HUES48 (cell line): ENCODE measurements at regions not wholly inside any gene's neighbourhood (a gene's known extent, or its start where the extent isn't known, plus 50 kb on each side); places are given as distances from the start of the nearest gene placed in this dataset.

Source experiments
- H3K27ac ChIP-seq: one replicate; pipeline ENCODE4 v1.7.0; 2013; ENCODE audit warnings: low read depth, low read length, inconsistent platforms
- H3K27me3 ChIP-seq: 2 replicates; pipeline ENCODE4 v1.6.1; 2013; ENCODE audit warnings: mild to moderate bottlenecking, low read length; ENCODE audit not compliant: control insufficient read depth, insufficient read depth
- H3K36me3 ChIP-seq: 2 replicates; pipeline ENCODE4 v1.6.1; 2013; ENCODE audit warnings: low read length; ENCODE audit not compliant: control insufficient read depth, insufficient read depth
- H3K4me1 ChIP-seq: 2 replicates; pipeline ENCODE4 v1.6.1; 2013; ENCODE audit warnings: mild to moderate bottlenecking, low read length; ENCODE audit not compliant: control insufficient read depth, insufficient read depth
- H3K4me3 ChIP-seq: 2 replicates; pipeline ENCODE4 v1.5.1; 2013; ENCODE audit warnings: mild to moderate bottlenecking, low read depth, low read length
- H3K9ac ChIP-seq: 2 replicates; pipeline ENCODE4 v1.6.1; 2013; ENCODE audit warnings: mild to moderate bottlenecking, low read depth, low read length, moderate library complexity
- H3K9me3 ChIP-seq: 2 replicates; pipeline ENCODE4 v1.6.1; 2013; ENCODE audit warnings: low read length; ENCODE audit not compliant: control insufficient read depth, insufficient read depth

DNA sequence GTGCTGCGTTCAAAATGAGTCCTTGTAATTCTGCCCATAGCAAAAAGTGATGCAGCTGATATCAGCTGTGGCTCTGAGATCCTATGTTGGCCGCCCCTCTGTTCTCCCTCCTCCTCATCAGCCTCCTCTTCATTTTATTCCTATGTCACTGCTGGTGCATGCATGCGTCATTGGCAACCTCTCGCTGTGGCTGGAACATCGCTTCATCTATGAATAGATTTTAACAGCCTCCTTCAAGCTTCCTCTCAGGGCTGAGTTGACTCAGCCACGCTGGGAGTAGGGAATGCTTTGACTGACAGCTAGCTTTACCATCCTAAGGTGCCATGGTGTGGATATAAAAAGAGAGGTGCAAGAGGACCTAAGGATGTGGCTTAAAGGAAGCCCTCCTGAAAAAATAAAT is 303.5 kb downstream of the PLK2 start:
- Histone ChIP-seq H3K4me1 (no peaks in the 10 kb centered on the region), H3K9ac (no peak overlapping the region), H3K9me3 (no peaks in the 10 kb centered on the region), H3K27me3 (no peaks in the 10 kb centered on the region), H3K4me3 (no peak overlapping the region), H3K27ac (no peak overlapping the region), H3K36me3 (no peaks in the 10 kb centered on the region)

DNA sequence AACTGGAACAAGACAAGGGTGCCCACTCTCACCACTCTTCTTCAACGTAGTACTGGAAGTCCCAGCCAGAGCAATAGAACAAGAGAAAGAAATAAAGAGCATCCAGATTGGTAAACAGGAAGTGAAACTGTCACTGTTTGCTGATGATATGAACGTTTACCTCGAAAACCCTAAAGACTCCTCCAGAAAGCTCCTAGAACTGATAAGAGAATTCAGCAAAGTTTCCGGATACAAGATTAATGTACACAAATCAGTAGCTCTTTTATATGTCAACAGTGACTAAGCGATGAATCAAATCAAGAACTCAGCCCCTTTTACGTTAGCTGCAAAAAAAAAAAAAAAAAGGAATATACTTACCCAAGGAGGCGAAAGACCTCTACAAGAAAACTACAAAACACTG is 306.6 kb downstream of the PLK2 start:
- Histone ChIP-seq H3K4me1 (no peaks in the 10 kb centered on the region), H3K27me3 (no peaks in the 10 kb centered on the region), H3K36me3 (no peaks in the 10 kb centered on the region), H3K4me3 (no peak overlapping the region), H3K9me3 (no peaks in the 10 kb centered on the region), H3K27ac (no peak overlapping the region), H3K9ac (no peak overlapping the region)

DNA sequence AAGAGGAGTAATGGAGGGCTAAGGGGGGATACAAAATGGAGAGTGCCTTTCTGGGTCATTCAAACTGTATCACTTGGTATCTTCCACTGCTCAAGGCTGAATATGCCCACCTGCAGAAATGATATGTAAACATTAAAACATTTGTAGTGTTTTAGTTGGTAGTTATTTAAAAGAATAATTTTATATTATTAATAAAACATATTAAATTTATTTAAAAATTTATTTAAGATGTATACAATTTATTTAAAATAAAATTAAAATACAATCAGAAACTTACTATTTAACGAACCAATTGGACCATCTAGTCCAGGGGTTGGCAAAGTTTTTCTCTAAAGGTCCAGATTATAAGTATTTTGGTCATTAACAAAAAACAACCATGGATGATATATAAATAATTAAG is 308.5 kb downstream of the PLK2 start:
- no peaks in the 10 kb centered on the region for H3K27me3 ChIP-seq
- no peaks in the 10 kb centered on the region for H3K4me1 ChIP-seq
- H3K4me3 ChIP-seq = no peak overlapping the region

DNA sequence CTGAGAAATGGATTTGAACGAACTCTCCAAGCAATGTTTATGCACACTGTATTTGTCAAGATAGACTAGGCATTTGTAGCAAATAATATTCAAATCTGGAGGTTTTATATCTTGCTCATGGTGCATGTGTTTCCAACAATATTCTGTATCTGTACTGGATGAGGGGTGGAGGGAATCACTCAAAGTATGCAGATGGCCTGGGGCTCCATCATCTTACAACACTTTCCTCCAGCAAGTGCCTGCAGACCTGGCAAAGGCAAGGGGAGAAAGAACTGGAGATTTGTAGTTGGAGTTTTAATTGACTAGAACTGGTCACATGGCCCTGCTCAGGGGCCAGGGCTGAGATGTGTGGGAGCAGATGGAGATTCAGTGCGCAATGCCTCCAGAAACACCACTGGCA is 309.0 kb downstream of the PLK2 start:
- Histone ChIP-seq H3K36me3 (no peaks in the 10 kb centered on the region), H3K27ac (no peak overlapping the region), H3K4me3 (no peak overlapping the region), H3K4me1 (no peaks in the 10 kb centered on the region), H3K27me3 (no peaks in the 10 kb centered on the region), H3K9ac (no peak overlapping the region), H3K9me3 (no peaks in the 10 kb centered on the region)

More for the DNA sequence above, 308.5 kb downstream of the PLK2 start:
- Histone ChIP-seq H3K9ac (no peak overlapping the region), H3K27ac (no peak overlapping the region), H3K36me3 (no peaks in the 10 kb centered on the region), H3K9me3 (no peaks in the 10 kb centered on the region)

DNA sequence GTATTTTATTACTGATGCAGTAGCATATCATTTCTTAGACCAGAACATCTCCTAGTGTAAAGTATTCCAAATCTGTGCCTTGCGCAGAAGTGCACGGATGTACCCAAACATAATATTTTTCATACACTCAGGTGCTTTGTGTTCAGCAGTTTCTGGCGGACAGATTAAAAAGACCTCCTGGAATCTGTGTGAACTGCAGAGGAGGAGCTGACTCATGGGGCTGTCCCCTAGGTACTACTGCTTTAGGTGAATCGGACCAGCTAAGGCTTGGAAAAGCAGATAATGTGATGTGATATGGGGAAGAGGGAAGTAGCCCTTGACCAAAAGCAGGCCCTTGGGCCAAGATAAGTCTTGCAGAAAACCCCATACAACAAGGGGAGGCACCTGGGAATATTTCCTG is 310.1 kb downstream of the PLK2 start:
- H3K9ac ChIP-seq = no peak overlapping the region
- H3K27me3 ChIP-seq = no peaks in the 10 kb centered on the region
- no peak overlapping the region for H3K4me3 ChIP-seq
- no peaks in the 10 kb centered on the region for H3K36me3 ChIP-seq
- no peak overlapping the region for H3K27ac ChIP-seq
- H3K4me1 ChIP-seq = no peaks in the 10 kb centered on the region
- H3K9me3 ChIP-seq = no peaks in the 10 kb centered on the region

DNA sequence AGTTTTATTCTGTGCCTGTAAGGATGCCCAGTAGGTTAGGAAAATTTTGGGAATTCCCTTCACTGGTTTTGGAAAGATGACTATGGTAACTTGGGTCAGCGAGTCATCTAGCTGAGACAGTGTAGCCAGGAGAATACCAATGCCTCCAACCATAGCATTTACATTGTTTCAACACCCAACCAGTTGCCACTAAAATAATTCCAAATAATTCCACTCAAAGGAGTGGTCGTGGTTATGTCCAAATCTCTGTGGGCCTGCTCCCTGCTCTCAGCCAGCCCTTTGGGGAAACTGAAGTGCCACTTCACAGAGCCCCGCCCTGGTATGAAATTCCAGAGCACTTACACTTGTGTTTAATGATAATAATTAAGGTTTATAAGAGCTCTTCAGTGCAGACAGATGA is 310.5 kb downstream of the PLK2 start:
- no peak overlapping the region for H3K27ac ChIP-seq
- H3K9me3 ChIP-seq = no peaks in the 10 kb centered on the region
- no peaks in the 10 kb centered on the region for H3K36me3 ChIP-seq
- no peaks in the 10 kb centered on the region for H3K27me3 ChIP-seq
- H3K9ac ChIP-seq = no peak overlapping the region
- no peak overlapping the region for H3K4me3 ChIP-seq
- no peaks in the 10 kb centered on the region for H3K4me1 ChIP-seq

DNA sequence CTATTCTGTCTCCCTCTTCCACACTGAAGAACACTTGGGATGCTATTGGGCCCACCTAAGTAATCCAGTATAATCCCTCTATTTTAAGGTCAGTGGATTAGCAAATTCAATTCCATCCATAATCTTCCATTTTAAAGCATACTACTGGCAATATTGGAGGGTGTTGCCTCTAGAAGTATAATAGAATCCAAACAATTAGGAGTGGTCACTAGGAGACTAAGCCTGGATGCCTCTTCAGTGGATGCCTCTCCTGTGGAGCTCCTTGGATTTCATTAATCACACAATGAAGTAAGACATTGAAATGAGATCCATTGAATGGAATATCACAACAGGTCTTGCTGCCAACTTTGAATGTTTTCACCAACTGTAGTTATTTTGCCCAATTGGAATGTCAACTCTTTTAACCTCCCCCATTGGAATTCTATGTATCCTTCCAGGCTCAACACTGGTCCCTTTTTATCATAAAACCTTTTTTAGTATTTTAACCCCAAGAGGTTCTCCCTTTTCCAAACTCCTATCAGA is 311.6 kb downstream of the PLK2 start:
- no peaks in the 10 kb centered on the region for H3K4me1 ChIP-seq

DNA sequence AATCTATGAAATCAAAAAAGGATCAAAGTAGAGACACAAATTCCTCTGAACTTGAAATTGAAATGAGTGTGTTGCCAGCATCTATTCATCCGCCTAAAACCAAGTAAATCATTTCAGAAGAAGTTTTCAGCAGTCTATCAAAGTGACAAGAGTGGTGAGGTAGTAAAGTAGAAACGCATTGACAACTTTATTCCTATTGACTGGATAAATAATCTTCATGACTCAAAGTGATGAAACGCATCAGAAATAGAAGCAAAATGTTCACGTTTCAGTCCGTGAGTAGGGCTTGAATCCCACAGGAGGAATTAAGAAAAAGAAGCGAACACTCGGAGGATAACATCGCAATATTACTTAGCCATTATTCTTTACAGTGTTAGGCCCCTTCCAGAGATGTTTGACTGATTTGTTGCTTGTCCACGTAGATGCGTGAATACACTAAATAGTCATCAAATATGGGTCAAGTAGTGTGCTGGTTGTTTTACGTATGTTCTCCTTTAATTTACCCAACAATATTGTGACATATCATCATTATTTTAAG is 314.4 kb downstream of the PLK2 start:
- no peak overlapping the region for H3K27ac ChIP-seq
- no peaks in the 10 kb centered on the region for H3K36me3 ChIP-seq

More for the DNA sequence above, 311.6 kb downstream of the PLK2 start:
- Histone ChIP-seq H3K9me3 (no peaks in the 10 kb centered on the region), H3K27ac (no peak overlapping the region), H3K9ac (no peak overlapping the region), H3K27me3 (no peaks in the 10 kb centered on the region), H3K36me3 (no peaks in the 10 kb centered on the region), H3K4me3 (no peak overlapping the region)

DNA sequence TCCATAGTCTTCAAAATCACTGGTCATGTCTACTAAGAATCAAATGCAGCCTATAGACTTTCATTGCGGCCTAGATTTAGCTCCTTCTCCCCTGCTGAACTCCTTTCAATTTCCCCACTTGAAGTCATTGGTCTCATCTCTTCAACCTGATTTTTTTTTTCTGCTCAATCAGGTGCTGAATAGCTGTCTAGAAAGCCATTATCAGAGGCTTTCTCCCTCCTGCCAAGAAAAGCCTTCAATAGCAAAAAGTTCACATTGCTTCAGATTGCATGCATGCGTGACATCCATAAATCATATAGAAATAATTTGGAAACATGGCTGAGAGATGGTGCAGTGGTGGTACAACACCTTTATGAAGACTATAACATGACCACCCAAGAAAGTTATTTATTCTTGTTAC is 316.2 kb downstream of the PLK2 start:
- Histone ChIP-seq H3K27ac (no peak overlapping the region), H3K9me3 (no peaks in the 10 kb centered on the region), H3K4me3 (no peak overlapping the region), H3K27me3 (no peaks in the 10 kb centered on the region), H3K9ac (no peak overlapping the region), H3K36me3 (no peaks in the 10 kb centered on the region), H3K4me1 (no peaks in the 10 kb centered on the region)

More for the DNA sequence above, 314.4 kb downstream of the PLK2 start:
- H3K27me3 ChIP-seq = no peaks in the 10 kb centered on the region
- no peak overlapping the region for H3K9ac ChIP-seq
- no peaks in the 10 kb centered on the region for H3K4me1 ChIP-seq
- H3K4me3 ChIP-seq = no peak overlapping the region
- no peaks in the 10 kb centered on the region for H3K9me3 ChIP-seq

DNA sequence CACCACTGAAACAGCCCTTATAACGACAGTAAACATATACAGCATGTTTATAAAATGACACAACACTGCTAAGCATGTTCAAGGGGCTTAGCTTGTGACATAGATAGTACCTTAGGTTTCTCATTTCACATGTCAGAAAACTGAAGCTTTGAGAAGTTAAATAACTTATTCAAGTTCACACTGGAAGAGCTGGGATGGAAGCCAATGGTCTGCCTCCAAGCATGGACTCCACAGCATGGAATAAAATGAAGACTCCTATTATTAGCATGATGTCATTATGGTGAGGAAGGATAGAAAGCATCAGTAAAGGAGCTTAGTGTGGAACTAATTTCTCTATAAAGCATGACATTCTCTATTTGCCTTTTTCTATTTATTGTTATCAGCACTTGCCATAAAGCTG is 316.7 kb downstream of the PLK2 start:
- Histone ChIP-seq H3K27me3 (no peaks in the 10 kb centered on the region), H3K36me3 (no peaks in the 10 kb centered on the region), H3K4me1 (no peaks in the 10 kb centered on the region), H3K27ac (no peak overlapping the region), H3K9ac (no peak overlapping the region), H3K4me3 (no peak overlapping the region), H3K9me3 (no peaks in the 10 kb centered on the region)

DNA sequence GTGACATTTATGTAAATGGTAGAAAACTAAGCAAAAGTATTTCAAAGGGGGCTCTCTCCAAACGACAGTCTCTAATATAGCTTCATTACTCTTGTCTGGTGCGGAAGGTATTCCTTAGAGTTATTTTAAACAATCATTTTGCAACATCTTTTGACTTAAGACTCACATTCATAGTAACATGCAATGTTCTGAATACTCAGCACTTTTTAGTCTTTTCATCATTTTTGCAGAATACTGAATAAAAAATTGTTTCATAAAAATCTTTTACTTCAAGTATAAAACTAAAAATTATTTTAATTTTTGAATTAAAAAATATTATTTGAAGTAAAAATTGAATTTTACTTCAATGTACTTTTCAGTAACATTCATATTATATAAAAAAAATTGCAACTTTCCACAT is 321.1 kb downstream of the PLK2 start:
- Histone ChIP-seq H3K9ac (no peak overlapping the region), H3K36me3 (no peaks in the 10 kb centered on the region), H3K27ac (no peak overlapping the region), H3K27me3 (no peaks in the 10 kb centered on the region), H3K9me3 (no peaks in the 10 kb centered on the region), H3K4me3 (no peak overlapping the region), H3K4me1 (0 out of 2 replicates have a peak, but pooled peaks cover 4% of the 10 kb centered on the region)
